Right atrium auricular region (tissue), 2 donors: ENCODE measurements at regions not wholly inside any gene's neighbourhood (a gene's known extent, or its start where the extent isn't known, plus 50 kb on each side); places are given as distances from the start of the nearest gene placed in this dataset.

Experiments
- DNase-seq: peaks from one replicate; pipeline ENCODE4 v3.0.0-alpha.2; 2019; ENCODE audit warnings: low spot score
- H3K27ac ChIP-seq, 2 donors: fragments of 200-600 bp; sonication (generic); 1 replicate in 1 of 2; 2 replicates in 1 of 2; pipeline ENCODE4 v1.5.1; 2016 to 2019
- H3K27me3 ChIP-seq, 2 donors: fragments of 200-600 bp; sonication (generic); one replicate each; pipeline versions ENCODE4 v1.5.1 to v1.6.0; 2017 to 2019
- H3K36me3 ChIP-seq: fragments of 200-600 bp; sonication (generic); one replicate; pipeline ENCODE4 v1.5.1; 2016
- H3K4me1 ChIP-seq, 2 donors: fragments of 200-600 bp; sonication (generic); one replicate each; pipeline versions ENCODE4 v1.5.1 to v1.6.0; 2017 to 2019
- H3K4me3 ChIP-seq, 2 donors: fragments of 200-600 bp; sonication (generic); 1 replicate in 1 of 2; 2 replicates in 1 of 2; pipeline ENCODE4 v1.5.1; 2017 to 2019; ENCODE audit warnings: mild to moderate bottlenecking in 1 of 2, moderate library complexity in 1 of 2
- H3K9me3 ChIP-seq, 2 donors: fragments of 200-600 bp; sonication (generic); one replicate each; pipeline ENCODE4 v1.5.1; 2019
- CTCF ChIP-seq, 2 donors: fragments of 200-600 bp; sonication (generic); IDR thresholded peaks; one replicate each; pipeline ENCODE4 v1.5.1; 2019; ENCODE audit warnings: antibody characterized with exemption in 2 of 2

- no peak for TF ChIP-seq CTCF (IDR thresholded peaks at IDR 0.05)
- Histone ChIP-seq H3K27me3 (no peaks in the 10 kb centered on the region), H3K36me3 (no peaks in the 10 kb centered on the region), H3K4me1 (no peaks in the 10 kb centered on the region), H3K4me3 (no peak overlapping the region), H3K9me3 (no peaks in the 10 kb centered on the region), H3K27ac (no peak overlapping the region)
- DNase-seq: no peak
Observed at GRCh38 chr12:126792411-126792810, 1474.6 kb upstream of the TMEM132C start.

GRCh38 chr12:126797525-126797924 is 1469.4 kb upstream of the TMEM132C start:
- no peak for TF ChIP-seq CTCF (IDR thresholded peaks at IDR 0.05)
- no peak for DNase-seq

GRCh38 chr12:126798449-126798848 is 1468.5 kb upstream of the TMEM132C start:
- H3K27me3 ChIP-seq: no peaks in the 10 kb centered on the region
- no peak overlapping the region for H3K4me3 ChIP-seq
- no peak overlapping the region for H3K27ac ChIP-seq
- no peak for TF ChIP-seq CTCF (IDR thresholded peaks at IDR 0.05)
- no peak for DNase-seq
- H3K36me3 ChIP-seq: no peaks in the 10 kb centered on the region
- no peaks in the 10 kb centered on the region for H3K9me3 ChIP-seq
- H3K4me1 ChIP-seq: no peaks in the 10 kb centered on the region

More at GRCh38 chr12:126797525-126797924, 1469.4 kb upstream of the TMEM132C start:
- no peak overlapping the region for H3K4me3 ChIP-seq
- no peak overlapping the region for H3K27ac ChIP-seq
- no peaks in the 10 kb centered on the region for H3K9me3 ChIP-seq
- H3K4me1 ChIP-seq: no peaks in the 10 kb centered on the region
- no peaks in the 10 kb centered on the region for H3K36me3 ChIP-seq
- H3K27me3 ChIP-seq: no peaks in the 10 kb centered on the region

GRCh38 chr12:126807312-126807865 is 1459.6 kb upstream of the TMEM132C start:
- H3K36me3 ChIP-seq: no peaks in the 10 kb centered on the region
- H3K4me1 ChIP-seq: no peaks in the 10 kb centered on the region
- no peak overlapping the region for H3K27ac ChIP-seq
- no peaks in the 10 kb centered on the region for H3K9me3 ChIP-seq
- H3K27me3 ChIP-seq: no peaks in the 10 kb centered on the region
- DNase-seq: no peak
- no peak for TF ChIP-seq CTCF (IDR thresholded peaks at IDR 0.05)
- no peak overlapping the region for H3K4me3 ChIP-seq

- H3K27me3 ChIP-seq: no peaks in the 10 kb centered on the region
- no peaks in the 10 kb centered on the region for H3K4me1 ChIP-seq
- no peak overlapping the region for H3K4me3 ChIP-seq
- no peaks in the 10 kb centered on the region for H3K9me3 ChIP-seq
- no peak for DNase-seq
- no peaks in the 10 kb centered on the region for H3K36me3 ChIP-seq
- H3K27ac ChIP-seq: no peak overlapping the region
- no peak for TF ChIP-seq CTCF (IDR thresholded peaks at IDR 0.05)
Observed at GRCh38 chr12:126811391-126811790, 1455.6 kb upstream of the TMEM132C start.

- DNase-seq: no peak
- Histone ChIP-seq H3K4me1 (no peaks in the 10 kb centered on the region), H3K9me3 (peaks cover 0 to 7% of the 10 kb centered on the region in 2 donors), H3K36me3 (no peaks in the 10 kb centered on the region), H3K27ac (no peak overlapping the region), H3K27me3 (no peaks in the 10 kb centered on the region), H3K4me3 (no peak overlapping the region)
- TF ChIP-seq CTCF (IDR thresholded peaks at IDR 0.05): no peak
Observed at GRCh38 chr12:126819554-126819953, 1447.4 kb upstream of the TMEM132C start.
